Rectal smooth muscle tissue (tissue), 1 donor: ENCODE measurements at regions not wholly inside any gene's neighbourhood (a gene's known extent, or its start where the extent isn't known, plus 50 kb on each side); places are given as distances from the start of the nearest gene placed in this dataset.

Experiments used
- H3K27ac ChIP-seq: one replicate; pipeline ENCODE4 v1.7.0; 2013; ENCODE audit warnings: low read depth, low read length, inconsistent platforms
- H3K27me3 ChIP-seq: one replicate; pipeline ENCODE4 v1.7.0; 2013; ENCODE audit warnings: low read length; ENCODE audit not compliant: control insufficient read depth, insufficient read depth
- H3K36me3 ChIP-seq: one replicate; pipeline ENCODE4 v1.7.0; 2013; ENCODE audit warnings: low read length; ENCODE audit not compliant: control insufficient read depth, insufficient read depth
- H3K4me1 ChIP-seq: one replicate; pipeline ENCODE4 v1.7.0; 2013; ENCODE audit warnings: low read length; ENCODE audit not compliant: control insufficient read depth, insufficient read depth
- H3K4me3 ChIP-seq: one replicate; pipeline ENCODE4 v1.7.0; 2013; ENCODE audit warnings: low read length
- H3K9ac ChIP-seq: one replicate; pipeline ENCODE4 v1.7.0; 2013; ENCODE audit warnings: low read length

GRCh38 chr21:35249636-35250035 is 200.5 kb upstream of the RUNX1 start:
- Histone ChIP-seq H3K36me3 (no peaks in the 10 kb centered on the region), H3K27me3 (no peaks in the 10 kb centered on the region), H3K27ac (no peak overlapping the region)

GRCh38 chr21:35245879-35246278 is 196.8 kb upstream of the RUNX1 start:
- Histone ChIP-seq H3K4me3 (no peak overlapping the region), H3K27ac (no peak overlapping the region), H3K9ac (no peak overlapping the region), H3K36me3 (no peaks in the 10 kb centered on the region), H3K4me1 (no peaks in the 10 kb centered on the region), H3K27me3 (no peaks in the 10 kb centered on the region)

More at GRCh38 chr21:35249636-35250035, 200.5 kb upstream of the RUNX1 start:
- H3K9ac ChIP-seq, result no peak overlapping the region
- H3K4me3 ChIP-seq, result no peak overlapping the region
- no peaks in the 10 kb centered on the region for H3K4me1 ChIP-seq

GRCh38 chr21:35244514-35244913 is 195.4 kb upstream of the RUNX1 start:
- H3K9ac ChIP-seq, result no peak overlapping the region
- no peak overlapping the region for H3K4me3 ChIP-seq
- no peak overlapping the region for H3K27ac ChIP-seq
- no peaks in the 10 kb centered on the region for H3K4me1 ChIP-seq
- no peaks in the 10 kb centered on the region for H3K36me3 ChIP-seq
- H3K27me3 ChIP-seq, result no peaks in the 10 kb centered on the region

- Histone ChIP-seq H3K27ac (no peak overlapping the region), H3K4me1 (no peaks in the 10 kb centered on the region), H3K36me3 (no peaks in the 10 kb centered on the region), H3K27me3 (no peaks in the 10 kb centered on the region), H3K4me3 (no peak overlapping the region), H3K9ac (no peak overlapping the region)
These were observed 194.1 kb upstream of the RUNX1 start for GRCh38 chr21:35243171-35243570.

GRCh38 chr21:35239811-35240219 is 190.7 kb upstream of the RUNX1 start:
- Histone ChIP-seq H3K27ac (no peak overlapping the region), H3K36me3 (no peaks in the 10 kb centered on the region), H3K27me3 (no peaks in the 10 kb centered on the region), H3K4me1 (no peaks in the 10 kb centered on the region), H3K4me3 (no peak overlapping the region), H3K9ac (no peak overlapping the region)

- Histone ChIP-seq H3K9ac (no peak overlapping the region), H3K36me3 (no peaks in the 10 kb centered on the region), H3K4me1 (no peaks in the 10 kb centered on the region), H3K27me3 (no peaks in the 10 kb centered on the region), H3K4me3 (no peak overlapping the region), H3K27ac (no peak overlapping the region)
These were observed 189.0 kb upstream of the RUNX1 start for GRCh38 chr21:35238119-35238518.

- no peaks in the 10 kb centered on the region for H3K4me1 ChIP-seq
- H3K27ac ChIP-seq, result no peak overlapping the region
- H3K27me3 ChIP-seq, result no peaks in the 10 kb centered on the region
- no peaks in the 10 kb centered on the region for H3K36me3 ChIP-seq
- no peak overlapping the region for H3K9ac ChIP-seq
- no peak overlapping the region for H3K4me3 ChIP-seq
These were observed 188.2 kb upstream of the RUNX1 start for GRCh38 chr21:35237287-35237686.

GRCh38 chr21:35236090-35236489 is 187.0 kb upstream of the RUNX1 start:
- Histone ChIP-seq H3K36me3 (no peaks in the 10 kb centered on the region), H3K4me1 (no peaks in the 10 kb centered on the region), H3K4me3 (no peak overlapping the region), H3K27ac (no peak overlapping the region), H3K9ac (no peak overlapping the region), H3K27me3 (no peaks in the 10 kb centered on the region)

- Histone ChIP-seq H3K4me1 (no peaks in the 10 kb centered on the region), H3K9ac (no peak overlapping the region), H3K27ac (no peak overlapping the region), H3K27me3 (no peaks in the 10 kb centered on the region), H3K4me3 (no peak overlapping the region), H3K36me3 (no peaks in the 10 kb centered on the region)
These were observed 185.6 kb upstream of the RUNX1 start for GRCh38 chr21:35234725-35235124.

GRCh38 chr21:35233756-35234155 is 184.7 kb upstream of the RUNX1 start:
- no peak overlapping the region for H3K9ac ChIP-seq
- no peaks in the 10 kb centered on the region for H3K4me1 ChIP-seq
- no peaks in the 10 kb centered on the region for H3K36me3 ChIP-seq
- no peaks in the 10 kb centered on the region for H3K27me3 ChIP-seq
- H3K4me3 ChIP-seq, result no peak overlapping the region
- no peak overlapping the region for H3K27ac ChIP-seq

- Histone ChIP-seq H3K36me3 (no peaks in the 10 kb centered on the region), H3K27me3 (no peaks in the 10 kb centered on the region), H3K9ac (no peak overlapping the region), H3K27ac (no peak overlapping the region), H3K4me3 (no peak overlapping the region), H3K4me1 (no peaks in the 10 kb centered on the region)
These were observed 183.6 kb upstream of the RUNX1 start for GRCh38 chr21:35232545-35233176.

- H3K9ac ChIP-seq, result no peak overlapping the region
- H3K36me3 ChIP-seq, result no peaks in the 10 kb centered on the region
- no peak overlapping the region for H3K4me3 ChIP-seq
- no peaks in the 10 kb centered on the region for H3K4me1 ChIP-seq
- no peak overlapping the region for H3K27ac ChIP-seq
- H3K27me3 ChIP-seq, result no peaks in the 10 kb centered on the region
These were observed 182.0 kb upstream of the RUNX1 start for GRCh38 chr21:35231090-35231489.

GRCh38 chr21:35229290-35229689 is 180.2 kb upstream of the RUNX1 start:
- H3K4me1 ChIP-seq, result no peaks in the 10 kb centered on the region
- H3K36me3 ChIP-seq, result no peaks in the 10 kb centered on the region
- H3K4me3 ChIP-seq, result no peak overlapping the region
- no peak overlapping the region for H3K27ac ChIP-seq
- H3K9ac ChIP-seq, result no peak overlapping the region
- no peaks in the 10 kb centered on the region for H3K27me3 ChIP-seq
